Neural cell (in vitro differentiated cells): ENCODE measurements at regions not wholly inside any gene's neighbourhood (a gene's known extent, or its start where the extent isn't known, plus 50 kb on each side); places are given as distances from the start of the nearest gene placed in this dataset.

Experiments
- H2AFZ ChIP-seq: fragments of 200-600, 300-800 bp; sonication (generic), shearing (Covaris generic); 2 replicates; pipeline ENCODE4 v1.6.0; 2014; ENCODE audit warnings: low read depth, mild to moderate bottlenecking, antibody characterized with exemption, low read length, moderate library complexity
- H3F3A ChIP-seq: fragments of 200-600 bp; shearing (Covaris generic); 2 replicates; pipeline ENCODE4 v1.6.1; 2016; ENCODE audit warnings: mild to moderate bottlenecking, moderate library complexity, mixed read lengths, antibody characterized with exemption, low read length; ENCODE audit not compliant: insufficient read depth, poor library complexity, severe bottlenecking
- H3K27ac ChIP-seq: fragments of 200-600, 300-800 bp; sonication (generic), shearing (Covaris generic); 2 replicates; pipeline ENCODE4 v1.5.1; 2014; ENCODE audit warnings: mild to moderate bottlenecking, low read length, moderate library complexity
- H3K27me3 ChIP-seq: fragments of 300-800, 200-600 bp; sonication (generic), shearing (Covaris generic); 2 replicates; pipeline ENCODE4 v1.6.0; 2014; ENCODE audit warnings: mild to moderate bottlenecking, low read depth, low read length, moderate library complexity; ENCODE audit not compliant: insufficient read depth
- H3K36me3 ChIP-seq: fragments of 300-800, 200-600 bp; sonication (generic), shearing (Covaris generic); 2 replicates; pipeline ENCODE4 v1.5.1; 2014; ENCODE audit warnings: mild to moderate bottlenecking, antibody characterized with exemption, low read length, moderate library complexity; ENCODE audit not compliant: insufficient read depth
- H3K4me2 ChIP-seq: fragments of 300-800, 200-600 bp; sonication (generic), shearing (Covaris generic); 2 replicates; pipeline ENCODE4 v1.6.0; 2014; ENCODE audit warnings: mild to moderate bottlenecking, low read length
- H3K4me3 ChIP-seq: fragments of 300-800, 200-600 bp; sonication (generic), shearing (Covaris generic); 2 replicates; pipeline ENCODE4 v1.5.1; 2014; ENCODE audit warnings: mild to moderate bottlenecking, low read length, moderate library complexity
- H3K79me2 ChIP-seq: fragments of 200-600 bp; shearing (Covaris generic); replicated peaks from 2 replicates; pipeline ENCODE4 v1.6.0; 2014; ENCODE audit warnings: mild to moderate bottlenecking, low read length, moderate library complexity; ENCODE audit not compliant: insufficient read depth
- H3K9ac ChIP-seq: fragments of 300-800, 200-600 bp; sonication (generic), shearing (Covaris generic); 2 replicates; pipeline ENCODE4 v1.6.1; 2016; ENCODE audit warnings: mild to moderate bottlenecking, low read length, mixed read lengths
- H3K9me2 ChIP-seq: fragments of 200-600 bp; shearing (Covaris generic); 2 replicates; pipeline ENCODE4 v1.6.1; 2016; ENCODE audit warnings: mild to moderate bottlenecking, low read length, mixed read lengths; ENCODE audit not compliant: insufficient read depth
- H3K9me3 ChIP-seq: fragments of 200-600, 300-800 bp; sonication (generic), shearing (Covaris generic); 2 replicates; pipeline ENCODE4 v1.6.1; 2016; ENCODE audit warnings: mild to moderate bottlenecking, mixed run types, low read length, moderate library complexity, mixed read lengths
- H4K20me1 ChIP-seq: fragments of 200-600 bp; shearing (Covaris generic); 2 replicates; pipeline ENCODE4 v1.6.1; 2016; ENCODE audit warnings: mild to moderate bottlenecking, mixed run types; ENCODE audit not compliant: insufficient read depth
- CTCF ChIP-seq: fragments of 450-650 bp; IDR thresholded peaks from 2 replicates; pipeline ENCODE4 v1.5.1; 2014; ENCODE audit warnings: antibody characterized with exemption, mild to moderate bottlenecking, moderate library complexity; ENCODE audit not compliant: poor library complexity, severe bottlenecking
- MXI1 ChIP-seq: fragments of 450-650 bp; conservative IDR thresholded peaks from 2 replicates; pipeline ENCODE4 v1.6.1; 2014; ENCODE audit warnings: antibody characterized with exemption, mild to moderate bottlenecking; ENCODE audit not compliant: poor library complexity, severe bottlenecking
- POLR2AphosphoS5 ChIP-seq: IDR thresholded peaks from 2 replicates; pipeline ENCODE4 v1.6.1; 2012
- RAD21 ChIP-seq: fragments of 450-650 bp; conservative IDR thresholded peaks from 2 replicates; pipeline ENCODE4 v1.6.1; 2014; ENCODE audit warnings: antibody characterized with exemption, mild to moderate bottlenecking, moderate library complexity
- REST ChIP-seq: IDR thresholded peaks from 2 replicates; pipeline ENCODE4 v1.6.1; 2012; ENCODE audit warnings: borderline replicate concordance
- SMC3 ChIP-seq: fragments of 450-650 bp; conservative IDR thresholded peaks from 2 replicates; pipeline ENCODE4 v1.6.1; 2014; ENCODE audit warnings: antibody characterized with exemption, mild to moderate bottlenecking, moderate library complexity; ENCODE audit not compliant: poor library complexity
- TAF1 ChIP-seq: IDR thresholded peaks from 2 replicates; pipeline ENCODE4 v1.6.1; 2012; ENCODE audit warnings: low read depth

- H3K9ac ChIP-seq: no peak overlapping the region
Observed at GRCh38 chr10:33055625-33056024, 97.6 kb upstream of the ITGB1 start.

GRCh38 chr10:33052915-33053810 lies 95.1 kb upstream of the ITGB1 start:
- no peaks in the 10 kb centered on the region for H3K9me3 ChIP-seq
- no peaks in the 10 kb centered on the region for H3K79me2 ChIP-seq
- H4K20me1 ChIP-seq: no peaks in the 10 kb centered on the region
- no peak overlapping the region for H3K9ac ChIP-seq
- no peak overlapping the region for H3K27ac ChIP-seq
- H3K4me3 ChIP-seq: no peak overlapping the region
- H3F3A ChIP-seq: no peaks in the 10 kb centered on the region
- H2AFZ ChIP-seq: no peak overlapping the region
- no peaks in the 10 kb centered on the region for H3K27me3 ChIP-seq
- no peaks in the 10 kb centered on the region for H3K9me2 ChIP-seq
- H3K4me2 ChIP-seq: no peak overlapping the region
- H3K36me3 ChIP-seq: no peaks in the 10 kb centered on the region
- TF ChIP-seq POLR2AphosphoS5: no peak
- no peak for TF ChIP-seq SMC3
- TF ChIP-seq MXI1: no peak
- TF ChIP-seq REST: no peak
- TF ChIP-seq TAF1: no peak
- no peak for TF ChIP-seq CTCF
- no peak for TF ChIP-seq RAD21

More at GRCh38 chr10:33055625-33056024, 97.6 kb upstream of the ITGB1 start:
- no peak overlapping the region for H3K4me3 ChIP-seq
- no peak overlapping the region for H2AFZ ChIP-seq
- H3F3A ChIP-seq: no peaks in the 10 kb centered on the region
- no peaks in the 10 kb centered on the region for H3K9me2 ChIP-seq
- H3K9me3 ChIP-seq: no peaks in the 10 kb centered on the region
- H3K27ac ChIP-seq: no peak overlapping the region
- no peaks in the 10 kb centered on the region for H3K36me3 ChIP-seq
- no peak overlapping the region for H3K4me2 ChIP-seq
- H3K79me2 ChIP-seq: no peaks in the 10 kb centered on the region
- no peak for TF ChIP-seq SMC3
- TF ChIP-seq REST: no peak
- no peak for TF ChIP-seq CTCF
- no peaks in the 10 kb centered on the region for H4K20me1 ChIP-seq
- H3K27me3 ChIP-seq: no peaks in the 10 kb centered on the region
